GM21786 (cell line): ENCODE measurements at regions not wholly inside any gene's neighbourhood (a gene's known extent, or its start where the extent isn't known, plus 50 kb on each side); places are given as distances from the start of the nearest gene placed in this dataset.

Experiments
- ATAC-seq: cut with Tn5 transposase; IDR thresholded peaks from one replicate; pipeline ENCODE4 v1.9.1; 2021; ENCODE audit not compliant: unreplicated experiment

DNA sequence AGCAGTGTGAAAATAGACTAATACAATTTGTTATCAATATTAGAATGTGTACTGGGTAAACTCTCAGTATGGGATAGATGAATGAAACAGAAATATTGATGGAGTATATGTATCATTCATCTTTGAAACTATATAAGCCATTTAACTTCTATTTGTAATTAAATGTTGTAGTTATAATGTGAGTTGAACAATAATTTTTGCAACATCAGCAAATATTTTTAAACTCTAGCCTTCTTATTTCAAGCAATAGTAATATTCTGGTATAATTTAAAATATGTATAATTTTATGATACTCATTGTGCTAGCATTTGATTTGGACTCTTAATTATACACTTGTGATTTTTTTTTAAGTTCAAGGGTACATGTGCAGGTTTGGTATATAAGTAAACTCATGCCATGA lies 59.6 kb upstream of the RGMB start:
- no peak for ATAC-seq

DNA sequence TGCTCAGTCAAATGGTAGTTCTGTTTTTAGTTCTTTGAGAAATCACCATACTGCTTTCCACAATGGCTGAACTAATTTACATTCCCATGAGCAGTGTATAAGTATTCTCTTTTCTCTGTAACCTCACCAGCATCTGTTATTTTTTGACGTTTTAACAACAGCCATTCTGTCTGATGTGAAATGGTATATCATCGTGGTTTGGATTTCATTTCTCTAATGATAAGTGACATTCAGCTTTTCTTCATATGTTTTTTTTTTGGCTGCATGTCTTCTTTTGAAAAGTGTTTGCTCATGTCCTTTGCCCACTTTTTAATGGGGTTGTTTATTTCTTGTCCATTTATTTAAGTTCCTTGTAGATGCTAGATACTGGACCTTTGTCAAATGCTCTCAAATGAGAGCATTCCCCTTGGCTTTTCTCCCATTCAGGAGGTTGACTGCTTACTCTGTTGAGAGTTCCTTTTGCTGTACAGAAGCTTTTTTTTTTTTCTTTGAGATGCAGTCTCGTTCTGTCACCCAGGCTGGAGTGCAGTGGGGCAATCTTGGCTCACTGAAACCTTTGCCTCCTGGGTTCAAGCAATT lies 58.7 kb upstream of the RGMB start:
- ATAC-seq: no peak

DNA sequence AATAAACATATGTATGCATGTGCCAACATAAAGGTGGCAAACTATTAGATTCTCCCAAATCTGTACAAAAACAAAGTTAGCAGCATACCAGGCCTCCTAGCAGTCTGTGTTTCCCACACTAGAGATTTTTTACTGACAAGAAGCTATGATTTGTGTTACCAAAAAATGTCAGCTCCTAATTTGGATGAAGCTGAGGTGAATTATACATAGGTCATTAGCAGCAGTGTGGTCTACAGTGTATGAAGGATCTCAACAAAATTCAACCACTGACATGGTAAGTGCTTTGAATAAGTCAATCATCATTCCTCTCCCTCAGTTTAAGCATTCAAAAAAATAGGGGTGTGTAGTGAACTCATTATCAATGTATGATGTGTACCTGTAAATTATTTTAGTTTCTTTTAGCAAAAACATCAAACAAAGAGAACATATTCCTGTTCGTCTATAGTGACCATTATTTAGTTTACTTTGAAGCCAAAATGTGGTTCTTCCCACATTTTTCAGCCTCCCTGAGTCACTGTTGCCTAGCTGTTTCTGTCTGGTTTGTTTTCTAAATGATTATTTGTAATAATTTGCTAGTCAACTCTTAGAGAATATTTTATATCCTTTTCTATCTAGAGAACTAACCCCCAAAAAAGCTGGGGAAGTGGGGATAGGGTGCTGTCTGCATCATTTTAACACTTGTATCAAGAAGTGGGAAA lies 52.1 kb upstream of the RGMB start:
- ATAC-seq: no peak

DNA sequence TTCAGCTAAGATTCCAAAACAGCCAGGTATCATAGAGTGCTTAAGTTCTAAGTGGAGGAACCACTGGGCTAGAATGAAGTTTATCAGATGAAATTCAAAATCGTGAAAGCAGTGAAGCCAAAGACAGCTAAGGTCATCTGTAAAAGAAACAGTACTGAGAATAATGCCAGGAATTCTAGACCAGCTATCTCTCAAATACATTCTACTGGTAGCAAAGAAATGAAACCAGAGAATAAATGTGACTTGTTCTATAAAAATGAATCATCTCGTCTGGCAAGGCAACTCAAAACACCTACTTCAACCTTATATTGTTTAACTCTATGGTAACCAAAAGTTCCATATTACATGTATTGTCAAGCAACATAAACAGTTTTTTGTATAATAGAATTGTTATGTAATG lies 51.3 kb upstream of the RGMB start:
- ATAC-seq: no peak

DNA sequence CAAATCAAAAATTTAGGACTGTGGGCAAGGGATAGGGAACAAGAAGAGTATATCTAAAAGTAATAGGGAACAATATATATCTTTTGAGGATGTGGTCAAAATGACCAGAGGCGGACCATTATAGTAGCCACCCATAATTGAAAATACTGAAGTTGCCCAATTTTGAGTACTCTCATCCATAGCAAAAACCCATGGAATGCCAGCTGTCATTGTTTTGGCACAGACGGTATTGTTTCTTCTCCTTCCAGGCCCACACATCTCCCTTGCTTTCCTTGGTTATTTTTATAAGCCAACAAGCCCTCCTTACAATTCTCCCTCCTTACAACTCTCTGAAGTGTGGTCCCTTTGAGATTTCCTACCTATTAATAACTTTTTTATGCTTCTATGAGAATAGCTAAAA lies 50.4 kb upstream of the RGMB start:
- ATAC-seq: no peak
